IMR-90 (cell line): ENCODE measurements at regions not wholly inside any gene's neighbourhood (a gene's known extent, or its start where the extent isn't known, plus 50 kb on each side); places are given as distances from the start of the nearest gene placed in this dataset.

ENCODE experiments used
- ATAC-seq: fragments of 200-7000 bp; cut with Tn5 transposase; 2 replicates; pipeline ENCODE4 v1.9.1; 2020; ENCODE audit warnings: low read depth, mild to moderate bottlenecking, moderate library complexity
- BruUV-seq: library from RNA; stranded (reverse); fragments of 400-500 nt; replicated peaks from 2 replicates; lab custom pipeline; 2021; lab: Mats Ljungman, UMichigan
- CTCF ChIA-PET: fragments of 300-600 bp; formaldehyde crosslinking; extraction: SDS; loops from one replicate; lab custom pipeline; 2021; ENCODE audit warnings: antibody characterized with exemption; lab: Yijun Ruan, JAX
- POLR2A ChIA-PET: fragments of 300-600 bp; sonication (Branson Sonifier 250); formaldehyde crosslinking; loops from one replicate; lab custom pipeline; 2022; ENCODE audit warnings: antibody characterized with exemption; ENCODE audit not compliant: unreplicated experiment; lab: Charles Lee
- DNase-seq: peaks from one replicate; pipeline ENCODE4 v3.0.0; 2013
- H2AFZ ChIP-seq: replicated peaks from 2 replicates; pipeline ENCODE3; 2013; ENCODE audit warnings: low read length, mild to moderate bottlenecking; ENCODE audit not compliant: poor library complexity
- H2AK5ac ChIP-seq: 2 replicates; pipeline ENCODE4 v1.6.1; 2013; ENCODE audit warnings: low read depth, low read length, inconsistent platforms
- H2AK9ac ChIP-seq: replicated peaks from 2 replicates; pipeline ENCODE3; 2013; ENCODE audit warnings: mild to moderate bottlenecking, low read depth, low read length, moderate library complexity; ENCODE audit not compliant: poor library complexity
- H2BK120ac ChIP-seq: 2 replicates; pipeline ENCODE4 v1.6.1; 2013; ENCODE audit warnings: low read depth, low read length, inconsistent platforms
- H2BK15ac ChIP-seq: 3 replicates; pipeline ENCODE4 v1.6.1; 2013; ENCODE audit warnings: low read depth, low read length, inconsistent platforms
- H2BK20ac ChIP-seq: 2 replicates; pipeline ENCODE4 v1.6.1; 2013; ENCODE audit warnings: low read depth, mild to moderate bottlenecking, inconsistent platforms, low read length, moderate library complexity
- H2BK5ac ChIP-seq: 2 replicates; pipeline ENCODE4 v1.6.1; 2013; ENCODE audit warnings: mild to moderate bottlenecking, low read depth, low read length, inconsistent platforms; ENCODE audit not compliant: poor library complexity, severe bottlenecking
- H3K14ac ChIP-seq: replicated peaks from 2 replicates; pipeline ENCODE4 v1.6.1; 2013; ENCODE audit warnings: low read depth, low read length, inconsistent platforms
- H3K18ac ChIP-seq: 2 replicates; pipeline ENCODE4 v1.6.1; 2013; ENCODE audit warnings: low read depth, low read length, control low read depth
- H3K23ac ChIP-seq: 2 replicates; pipeline ENCODE4 v1.6.1; 2013; ENCODE audit warnings: low read depth, low read length, inconsistent platforms
- H3K27ac ChIP-seq: 2 replicates; pipeline ENCODE4 v1.5.1; 2013; ENCODE audit warnings: mild to moderate bottlenecking, control low read depth, low read length; ENCODE audit not compliant: insufficient read depth
- H3K27me3 ChIP-seq: 2 replicates; pipeline ENCODE4 v1.6.1; 2013; ENCODE audit warnings: low read length; ENCODE audit not compliant: control insufficient read depth, insufficient read depth
- H3K36me3 ChIP-seq: 2 replicates; pipeline ENCODE4 v1.6.1; 2013; ENCODE audit warnings: low read length, mixed read lengths; ENCODE audit not compliant: control insufficient read depth, insufficient read depth
- H3K4ac ChIP-seq: 2 replicates; pipeline ENCODE4 v1.6.1; 2013; ENCODE audit warnings: low read depth, low read length, inconsistent platforms
- H3K4me1 ChIP-seq: 2 replicates; pipeline ENCODE4 v1.6.1; 2013; ENCODE audit warnings: low read length, mixed read lengths; ENCODE audit not compliant: control insufficient read depth, insufficient read depth
- H3K4me2 ChIP-seq: 2 replicates; pipeline ENCODE4 v1.6.1; 2013; ENCODE audit warnings: low read depth, mild to moderate bottlenecking, control low read depth, low read length, moderate library complexity
- H3K4me3 ChIP-seq: 2 replicates; pipeline ENCODE4 v1.5.1; 2013; ENCODE audit warnings: low read depth, mild to moderate bottlenecking, control low read depth, low read length, moderate library complexity; ENCODE audit not compliant: insufficient read depth
- H3K56ac ChIP-seq: 2 replicates; pipeline ENCODE4 v1.6.1; 2013; ENCODE audit warnings: low read length, inconsistent platforms; ENCODE audit not compliant: insufficient read depth; ENCODE audit errors: extremely low read depth
- H3K79me1 ChIP-seq, 2 experiments: 2 replicates each; pipeline ENCODE4 v1.6.1; 2013; ENCODE audit warnings: low read length in 2 of 2, inconsistent platforms in 1 of 2, low read depth in 1 of 2
- H3K9ac ChIP-seq: 2 replicates; pipeline ENCODE4 v1.6.1; 2013; ENCODE audit warnings: low read depth, low read length, control low read depth
- H3K9me1 ChIP-seq: 2 replicates; pipeline ENCODE4 v1.6.1; 2013; ENCODE audit warnings: low read length, inconsistent platforms; ENCODE audit not compliant: insufficient read depth
- H3K9me3 ChIP-seq: 2 replicates; pipeline ENCODE4 v1.6.1; 2013; ENCODE audit warnings: low read length; ENCODE audit not compliant: control insufficient read depth, insufficient read depth
- H4K20me1 ChIP-seq: 2 replicates; pipeline ENCODE4 v1.6.1; 2013; ENCODE audit warnings: low read length, inconsistent platforms; ENCODE audit not compliant: insufficient read depth
- H4K5ac ChIP-seq: 2 replicates; pipeline ENCODE4 v1.6.1; 2013; ENCODE audit warnings: mild to moderate bottlenecking, low read depth, low read length, control low read depth
- H4K8ac ChIP-seq, 2 experiments: 2 replicates each; pipeline ENCODE4 v1.6.1; 2013; ENCODE audit warnings: low read depth in 2 of 2, low read length in 2 of 2, control low read depth in 1 of 2, inconsistent platforms in 1 of 2
- H4K91ac ChIP-seq: 2 replicates; pipeline ENCODE4 v1.6.1; 2013; ENCODE audit warnings: low read depth, low read length, inconsistent platforms; ENCODE audit not compliant: insufficient read depth
- CTCF ChIP-seq: conservative IDR thresholded peaks from 2 replicates; pipeline ENCODE4 v1.5.1; 2012; ENCODE audit warnings: mild to moderate bottlenecking, low read depth, low read length, improper control_type of control experiment
- ELK1 ChIP-seq: fragments of 150-350 bp; IDR thresholded peaks from 2 replicates; pipeline ENCODE4 v1.6.1; 2016; ENCODE audit warnings: low read depth, mild to moderate bottlenecking, low read length, moderate library complexity, borderline replicate concordance
- MXI1 ChIP-seq: IDR thresholded peaks from 2 replicates; pipeline ENCODE4 v1.6.1; 2012; ENCODE audit warnings: low read depth, mild to moderate bottlenecking, low read length, moderate library complexity, borderline replicate concordance
- NFE2L2 ChIP-seq: fragments of 150-350 bp; IDR thresholded peaks from 2 replicates; pipeline ENCODE4 v1.6.1; 2016; ENCODE audit warnings: low read depth, mild to moderate bottlenecking, low read length
- POLR2A ChIP-seq: IDR thresholded peaks from 2 replicates; pipeline ENCODE4 v1.6.1; 2012; ENCODE audit warnings: mild to moderate bottlenecking, low read depth, low read length
- USF2 ChIP-seq: fragments of 150-350 bp; IDR thresholded peaks from 2 replicates; pipeline ENCODE4 v1.6.1; 2017; ENCODE audit warnings: mild to moderate bottlenecking, antibody characterized with exemption, low read length, low read depth
- dilution Hi-C: fragments of 300-500 bp; cut with HindIII; formaldehyde crosslinking; loops from one replicate; pipeline ENCODE4 v1.14.3; 2018; ENCODE audit warnings: low sequenced_read_pairs; ENCODE audit not compliant: unreplicated experiment
- in situ Hi-C: fragments of 300-500 bp; cut with MboI; formaldehyde crosslinking; loops from 3 replicates; pipeline ENCODE4 v1.14.3; 2019; ENCODE audit warnings: low sequenced_read_pairs, inconsistent platforms, mixed read lengths
- intact Hi-C: fragments of 100-400 bp; cut with micrococcal nuclease; formaldehyde crosslinking; loops from 2 replicates; pipeline ENCODE4 v1.10.0; 2022

- Histone ChIP-seq H3K27ac (no peak overlapping the region), H3K14ac (no peak overlapping the region), H2BK20ac (no peak overlapping the region), H3K9ac (no peak overlapping the region), H3K4me3 (no peak overlapping the region), H3K23ac (no peak overlapping the region), H4K20me1 (no peaks in the 10 kb centered on the region), H3K4me2 (no peak overlapping the region), H3K18ac (no peak overlapping the region), H3K36me3 (no peaks in the 10 kb centered on the region), H2AK9ac (no peak overlapping the region), H3K27me3 (no peaks in the 10 kb centered on the region), H2BK120ac (no peak overlapping the region), H3K9me1 (no peaks in the 10 kb centered on the region), H3K4me1 (no peaks in the 10 kb centered on the region), H3K4ac (no peak overlapping the region), H2BK15ac (no peak overlapping the region), H4K91ac (no peak overlapping the region), H2AFZ (no peak overlapping the region), H2BK5ac (no peak overlapping the region), H3K9me3 (no peaks in the 10 kb centered on the region), H3K56ac (no peak overlapping the region), H2AK5ac (no peak overlapping the region), H3K79me1 (no peaks in the 10 kb centered on the region), H4K5ac (no peak overlapping the region), H4K8ac (no peak overlapping the region)
- no peak for ATAC-seq
- intact Hi-C loops (no loop called here), in situ Hi-C loops (no loop called here), dilution Hi-C loops (no loop called here)
- TF ChIP-seq ELK1, result no peak
- TF ChIP-seq CTCF, result no peak
- TF ChIP-seq NFE2L2, result no peak
- no peak for TF ChIP-seq MXI1
- TF ChIP-seq USF2, result no peak
- TF ChIP-seq POLR2A, result no peak
- ChIA-PET POLR2A (no interaction called here), CTCF (no interaction called here)
- no peak for DNase-seq
- BruUV-seq, result no TSS peak
Observed at GRCh38 chr1:79312438-79312837, 305.9 kb upstream of the ADGRL4 start.
